GM19438 (cell line): ENCODE measurements at regions not wholly inside any gene's neighbourhood (a gene's known extent, or its start where the extent isn't known, plus 50 kb on each side); places are given as distances from the start of the nearest gene placed in this dataset.
"Not testable (repeated sequence)": the region's sequence is repeated elsewhere in the genome, so short reads cannot be mapped to it uniquely, and the experiment has no call there.

Experiments used
- ATAC-seq: cut with Tn5 transposase; IDR thresholded peaks from one replicate; pipeline ENCODE4 v1.9.1; 2021; ENCODE audit warnings: low read depth; ENCODE audit not compliant: unreplicated experiment

- no peak for ATAC-seq
Measured at GRCh38 chr11:96760306-96760705, 370.5 kb downstream of the JRKL start.

- no peak for ATAC-seq
Measured at GRCh38 chr11:96760815-96761214, 371.0 kb downstream of the JRKL start.

GRCh38 chr11:96761451-96761850 lies 371.6 kb downstream of the JRKL start:
- no peak for ATAC-seq

- no peak for ATAC-seq
Measured at GRCh38 chr11:96763244-96763643, 373.4 kb downstream of the JRKL start.

- ATAC-seq, result no peak
Measured at GRCh38 chr11:96778272-96778671, 388.5 kb downstream of the JRKL start.

GRCh38 chr11:96779030-96779429 lies 389.2 kb downstream of the JRKL start:
- ATAC-seq, result no peak

- ATAC-seq, result no peak
Measured at GRCh38 chr11:96781082-96781481, 391.3 kb downstream of the JRKL start.

- no peak for ATAC-seq
Measured at GRCh38 chr11:96782632-96783031, 392.8 kb downstream of the JRKL start.

- no peak for ATAC-seq
Measured at GRCh38 chr11:96783311-96783710, 393.5 kb downstream of the JRKL start.

GRCh38 chr11:96785073-96785472 lies 395.3 kb downstream of the JRKL start:
- no peak for ATAC-seq

- no peak for ATAC-seq
Measured at GRCh38 chr11:96794152-96794551, 404.3 kb downstream of the JRKL start.

- no peak for ATAC-seq
Measured at GRCh38 chr11:96798445-96798844, 408.6 kb downstream of the JRKL start.

GRCh38 chr11:96815236-96815635 lies 425.4 kb downstream of the JRKL start:
- no peak for ATAC-seq

- no peak for ATAC-seq
Measured at GRCh38 chr11:96817482-96818399, 427.9 kb downstream of the JRKL start.

GRCh38 chr11:96827164-96827563 lies 437.4 kb downstream of the JRKL start:
- ATAC-seq, result no peak

GRCh38 chr11:96841792-96842191 lies 452.0 kb downstream of the JRKL start:
- ATAC-seq, result no peak

- no peak for ATAC-seq
Measured at GRCh38 chr11:96842731-96843130, 452.9 kb downstream of the JRKL start.

- ATAC-seq, result no peak
Measured at GRCh38 chr11:96854425-96854824, 464.6 kb downstream of the JRKL start.

GRCh38 chr11:96861722-96862121 lies 471.9 kb downstream of the JRKL start:
- ATAC-seq, result not testable (repeated sequence)

GRCh38 chr11:96863520-96863919 lies 473.7 kb downstream of the JRKL start:
- ATAC-seq, result no peak

- ATAC-seq, result no peak
Measured at GRCh38 chr11:96865020-96865419, 475.2 kb downstream of the JRKL start.

- no peak for ATAC-seq
Measured at GRCh38 chr11:96869207-96869606, 479.4 kb downstream of the JRKL start.
